ENCODE measurements at regions not wholly inside any gene's neighbourhood (a gene's known extent, or its start where the extent isn't known, plus 50 kb on each side); places are given as distances from the start of the nearest gene placed in this dataset.

GRCh38 chr4:11970754-11971153 is 542.1 kb upstream of the HS3ST1 start:
- no TSS peak for BruUV-seq (replicated peaks)
- Histone ChIP-seq H3K79me1 (ENCODE audit: low read depth in 1 of 2, low read length in 2 of 2) (no peaks in the 10 kb centered on the region), H3K18ac (ENCODE audit: low read depth, low read length) (no peak overlapping the region), H2BK20ac (ENCODE audit: low read depth, low read length) (no peak overlapping the region), H3K9me1 (ENCODE audit: insufficient read depth, low read length) (no peaks in the 10 kb centered on the region), H3K9me3 (ENCODE audit: control insufficient read depth, insufficient read depth, low read length) (peaks cover 9% of the 10 kb centered on the region; the same call in 1 of the 2 replicates), H2BK15ac (ENCODE audit: low read depth, low read length) (no peak overlapping the region), H3K27ac (ENCODE audit: insufficient read depth, low read length) (no peak overlapping the region), H3K4me1 (ENCODE audit: control insufficient read depth, insufficient read depth, low read length) (no peaks in the 10 kb centered on the region), H4K20me1 (ENCODE audit: insufficient read depth, low read length) (no peaks in the 10 kb centered on the region), H3K36me3 (ENCODE audit: control insufficient read depth, insufficient read depth, low read length) (no peaks in the 10 kb centered on the region), H4K5ac (ENCODE audit: low read depth, low read length) (no peak overlapping the region), H3K56ac (ENCODE audit: extremely low read depth, insufficient read depth, low read length) (no peak overlapping the region), H4K8ac (ENCODE audit: low read depth in 2 of 2, low read length in 2 of 2) (no peak overlapping the region), H2AK5ac (ENCODE audit: low read depth, low read length) (no peak overlapping the region), H3K23ac (ENCODE audit: low read depth, low read length) (no peak overlapping the region), H3K4me2 (ENCODE audit: low read depth, low read length) (no peak overlapping the region), H2BK5ac (ENCODE audit: low read depth, low read length, poor library complexity, severe bottlenecking) (no peak overlapping the region), H4K91ac (ENCODE audit: insufficient read depth, low read depth, low read length) (no peak overlapping the region), H2AK9ac (replicated peaks; ENCODE audit: low read depth, low read length, poor library complexity) (no peak overlapping the region), H2BK120ac (ENCODE audit: low read depth, low read length) (no peak overlapping the region), H3K9ac (ENCODE audit: low read depth, low read length) (no peak overlapping the region), H3K4ac (ENCODE audit: low read depth, low read length) (no peak overlapping the region), H3K14ac (replicated peaks; ENCODE audit: low read depth, low read length) (no peak overlapping the region), H3K4me3 (ENCODE audit: insufficient read depth, low read depth, low read length) (no peak overlapping the region), H3K27me3 (ENCODE audit: control insufficient read depth, insufficient read depth, low read length) (no peaks in the 10 kb centered on the region), H2AFZ (replicated peaks; ENCODE audit: low read length, poor library complexity) (no peak overlapping the region)
- dilution Hi-C loops (cut with HindIII; ENCODE audit: low sequenced_read_pairs, unreplicated experiment) (no loop called here), intact Hi-C loops (cut with micrococcal nuclease) (no loop called here), in situ Hi-C loops (cut with MboI; ENCODE audit: low sequenced_read_pairs) (no loop called here)
- TF ChIP-seq POLR2A (IDR thresholded peaks at IDR 0.05; ENCODE audit: low read depth, low read length) (no peak), CTCF (conservative IDR thresholded peaks at IDR 0.05; ENCODE audit: low read depth, low read length) (no peak), CHD1 (IDR thresholded peaks at IDR 0.05; ENCODE audit: low read depth, low read length) (no peak), RFX5 (IDR thresholded peaks at IDR 0.05; ENCODE audit: low read depth, low read length) (no peak), SMC3 (IDR thresholded peaks at IDR 0.05; ENCODE audit: low read depth, low read length) (no peak), RCOR1 (IDR thresholded peaks at IDR 0.05; ENCODE audit: insufficient replicate concordance, low read length) (no peak), FOS (IDR thresholded peaks at IDR 0.05; ENCODE audit: low read depth, low read length) (no peak), CEBPB (IDR thresholded peaks at IDR 0.05; ENCODE audit: low read depth, low read length) (no peak)
- TF ChIP-seq, protein P1, sequence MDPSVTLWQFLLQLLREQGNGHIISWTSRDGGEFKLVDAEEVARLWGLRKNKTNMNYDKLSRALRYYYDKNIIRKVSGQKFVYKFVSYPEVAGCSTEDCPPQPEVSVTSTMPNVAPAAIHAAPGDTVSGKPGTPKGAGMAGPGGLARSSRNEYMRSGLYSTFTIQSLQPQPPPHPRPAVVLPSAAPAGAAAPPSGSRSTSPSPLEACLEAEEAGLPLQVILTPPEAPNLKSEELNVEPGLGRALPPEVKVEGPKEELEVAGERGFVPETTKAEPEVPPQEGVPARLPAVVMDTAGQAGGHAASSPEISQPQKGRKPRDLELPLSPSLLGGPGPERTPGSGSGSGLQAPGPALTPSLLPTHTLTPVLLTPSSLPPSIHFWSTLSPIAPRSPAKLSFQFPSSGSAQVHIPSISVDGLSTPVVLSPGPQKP (IDR thresholded peaks at IDR 0.05; ENCODE audit: borderline replicate concordance, low read depth, low read length) = no peak
- ATAC-seq (ENCODE audit: low read depth) = no peak
- CTCF ChIA-PET = no interaction called here
- POLR2A ChIA-PET (ENCODE audit: unreplicated experiment) = no interaction called here
- no peak for DNase-seq
